ENCODE measurements at regions not wholly inside any gene's neighbourhood (a gene's known extent, or its start where the extent isn't known, plus 50 kb on each side); places are given as distances from the start of the nearest gene placed in this dataset.

DNA sequence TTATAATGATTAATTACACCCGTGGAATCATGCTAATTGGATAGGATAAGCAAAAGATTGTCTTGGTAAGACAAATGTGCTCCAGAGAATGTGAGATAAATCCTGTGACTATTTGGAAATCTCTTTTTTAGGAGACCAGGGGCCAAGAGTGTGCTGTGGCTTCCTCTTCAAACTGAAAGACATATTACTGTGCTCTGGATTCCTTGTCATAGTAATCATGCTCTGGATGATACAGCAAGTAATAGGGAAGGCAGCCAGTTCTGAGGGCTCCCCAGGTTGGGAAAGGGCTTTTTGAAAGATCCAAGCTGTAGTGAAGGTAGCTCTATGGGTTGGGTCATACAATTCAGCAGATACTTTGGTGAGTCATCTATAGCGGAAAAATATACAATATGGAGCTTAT lies 600.5 kb downstream of the PCDH18 start:
- DNase-seq (ENCODE audit: low read depth), result no peak
- no peak for TF ChIP-seq CTCF (IDR thresholded peaks at IDR 0.05; ENCODE audit: insufficient read depth, low read depth, low read length, missing control alignments)
- H3K4me3 ChIP-seq (ENCODE audit: low read depth, low read length), result no peak overlapping the region

- no peak for TF ChIP-seq CTCF (IDR thresholded peaks at IDR 0.05; ENCODE audit: insufficient read depth, low read depth, low read length, missing control alignments)
- DNase-seq (ENCODE audit: low read depth), result no peak
- H3K4me3 ChIP-seq (ENCODE audit: low read depth, low read length), result no peak overlapping the region
Observed at GRCh38 chr4:136928957-136929411, 603.3 kb downstream of the PCDH18 start.

- TF ChIP-seq CTCF (IDR thresholded peaks at IDR 0.05; ENCODE audit: insufficient read depth, low read depth, low read length, missing control alignments), result no peak
- H3K4me3 ChIP-seq (ENCODE audit: low read depth, low read length), result no peak overlapping the region
- no peak for DNase-seq (ENCODE audit: low read depth)
Observed at GRCh38 chr4:136927172-136927571, 605.1 kb downstream of the PCDH18 start.

DNA sequence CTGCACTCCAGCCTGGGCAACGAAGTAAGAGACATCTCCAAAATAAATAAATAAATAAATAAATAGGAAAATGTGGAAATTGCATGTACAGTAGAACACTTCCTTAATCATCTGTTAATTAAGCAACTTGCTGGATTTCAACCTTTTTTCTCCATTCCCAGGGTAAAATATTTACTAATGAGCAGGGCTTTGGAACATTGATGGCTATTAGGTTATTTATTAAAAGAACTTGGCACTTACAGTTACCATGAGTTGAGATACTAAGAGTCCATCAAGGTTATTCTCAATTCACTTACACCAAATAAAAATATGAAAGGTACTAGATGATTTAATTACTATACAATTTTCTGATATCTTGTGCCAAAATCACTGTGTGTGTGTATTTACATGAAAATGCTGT lies 607.1 kb downstream of the PCDH18 start:
- no peak overlapping the region for H3K4me3 ChIP-seq (ENCODE audit: low read depth, low read length)
- no peak for DNase-seq (ENCODE audit: low read depth)
- no peak for TF ChIP-seq CTCF (IDR thresholded peaks at IDR 0.05; ENCODE audit: insufficient read depth, low read depth, low read length, missing control alignments)

DNA sequence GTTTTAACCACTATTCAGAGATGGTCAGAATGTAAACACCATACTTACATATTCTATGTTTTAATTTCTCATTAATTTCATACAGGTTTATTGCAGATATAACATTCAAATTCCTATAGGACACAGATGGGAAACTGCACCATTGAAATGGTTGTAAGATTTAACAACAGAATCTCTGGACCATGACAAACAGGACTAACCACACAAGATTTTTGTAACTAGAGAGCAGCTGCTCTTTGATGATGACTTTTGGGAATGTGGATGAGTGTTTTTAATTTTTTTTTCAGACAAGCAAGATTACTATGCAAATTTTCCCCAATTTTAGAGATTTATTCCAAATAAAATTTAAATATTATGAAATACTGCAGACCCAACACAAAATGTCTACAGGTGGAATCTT lies 610.2 kb downstream of the PCDH18 start:
- no peak for DNase-seq (ENCODE audit: low read depth)
- H3K4me3 ChIP-seq (ENCODE audit: low read depth, low read length), result no peak overlapping the region
- TF ChIP-seq CTCF (IDR thresholded peaks at IDR 0.05; ENCODE audit: insufficient read depth, low read depth, low read length, missing control alignments), result no peak

DNA sequence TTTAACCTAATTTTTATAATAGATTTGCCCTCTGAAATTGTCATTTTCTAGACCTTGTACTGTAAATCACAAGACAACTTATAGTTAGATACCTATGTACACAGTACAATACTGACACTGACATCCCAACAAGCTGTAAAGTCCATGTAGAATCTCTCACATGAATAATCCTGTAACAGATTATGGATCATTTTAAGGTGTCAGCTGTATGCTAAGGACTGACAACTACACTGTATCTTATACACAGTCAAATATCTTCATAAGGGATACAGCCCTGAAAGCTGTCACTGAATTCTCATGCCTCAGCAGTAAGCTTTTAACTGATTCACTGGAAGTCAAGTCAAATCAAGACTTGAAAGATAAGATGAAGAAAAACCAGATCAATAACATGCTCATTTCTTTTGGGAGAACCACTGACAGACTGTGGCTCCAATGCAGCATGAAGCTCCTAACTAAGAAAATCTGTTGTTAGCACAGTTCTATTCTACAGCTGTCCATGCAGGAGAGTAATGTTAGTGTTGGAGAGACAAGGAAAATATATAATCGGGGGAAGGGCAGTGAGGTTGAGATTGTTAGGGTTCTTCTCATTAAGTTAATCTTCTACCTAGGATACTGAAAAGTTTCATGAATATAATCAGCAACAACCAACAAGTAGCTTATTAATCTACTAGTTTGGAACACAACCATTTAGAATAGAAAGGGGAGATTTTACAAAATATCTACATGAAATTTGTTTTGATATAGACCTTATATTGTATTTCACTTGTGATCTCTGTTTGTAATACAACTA lies 612.0 kb downstream of the PCDH18 start:
- TF ChIP-seq CTCF (IDR thresholded peaks at IDR 0.05; ENCODE audit: insufficient read depth, low read depth, low read length, missing control alignments), result no peak
- no peak overlapping the region for H3K4me3 ChIP-seq (ENCODE audit: low read depth, low read length)
- no peak for DNase-seq (ENCODE audit: low read depth)

DNA sequence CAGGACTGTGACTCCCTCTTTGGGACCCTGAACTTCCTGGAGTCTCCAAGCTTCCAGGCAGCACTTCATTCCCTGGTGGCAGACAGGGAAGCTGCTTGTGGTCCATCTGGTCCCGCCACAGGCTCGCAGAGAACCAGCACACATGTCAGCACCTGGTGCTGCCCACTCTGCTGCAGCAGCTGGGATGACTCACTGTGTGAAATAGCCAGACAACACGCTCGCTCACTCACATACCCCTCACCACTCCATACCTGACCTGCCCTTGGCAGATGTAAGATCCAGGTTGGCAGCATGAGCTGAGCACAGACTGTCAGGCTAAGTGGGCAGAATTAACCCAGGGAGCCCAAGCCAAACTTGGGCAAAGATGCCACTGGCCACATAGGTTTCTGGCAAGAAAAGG lies 613.5 kb downstream of the PCDH18 start:
- H3K4me3 ChIP-seq (ENCODE audit: low read depth, low read length), result no peak overlapping the region
- TF ChIP-seq CTCF (IDR thresholded peaks at IDR 0.05; ENCODE audit: insufficient read depth, low read depth, low read length, missing control alignments), result no peak
- DNase-seq (ENCODE audit: low read depth), result no peak
